ENCODE measurements at regions not wholly inside any gene's neighbourhood (a gene's known extent, or its start where the extent isn't known, plus 50 kb on each side); places are given as distances from the start of the nearest gene placed in this dataset.

DNA sequence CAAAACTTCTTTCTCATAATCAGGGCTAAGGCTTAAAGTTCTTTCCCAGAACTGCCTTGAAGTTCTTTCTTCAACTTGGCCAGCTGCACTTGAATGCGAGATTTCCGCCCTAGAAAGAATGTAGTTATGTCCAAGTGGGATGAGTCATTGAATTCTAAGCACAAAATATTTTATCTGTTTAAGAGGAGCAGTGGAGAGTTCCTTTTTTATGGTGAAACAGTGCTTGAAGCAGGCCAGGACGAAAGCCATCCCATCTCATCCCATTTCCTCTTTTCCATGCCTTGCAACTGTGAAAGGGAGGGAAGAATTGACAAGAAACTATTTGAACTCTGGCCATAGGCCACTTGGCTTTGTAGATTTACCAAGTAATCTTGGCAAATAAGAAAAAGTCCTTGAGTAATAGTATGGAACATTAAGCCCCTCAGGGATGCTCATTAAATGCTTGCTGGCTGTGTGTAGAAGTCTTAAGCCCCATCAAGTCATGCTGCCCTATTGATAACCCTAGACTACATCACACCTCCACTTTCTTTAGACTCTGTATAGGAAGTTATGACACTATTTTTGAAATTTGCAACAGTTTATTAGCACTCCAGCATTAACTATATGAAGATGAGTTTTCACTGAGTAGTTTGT is 174.5 kb downstream of the KCTD12 start:
- peak; percentile 90 for DNase-seq (ENCODE audit: low spot score)

DNA sequence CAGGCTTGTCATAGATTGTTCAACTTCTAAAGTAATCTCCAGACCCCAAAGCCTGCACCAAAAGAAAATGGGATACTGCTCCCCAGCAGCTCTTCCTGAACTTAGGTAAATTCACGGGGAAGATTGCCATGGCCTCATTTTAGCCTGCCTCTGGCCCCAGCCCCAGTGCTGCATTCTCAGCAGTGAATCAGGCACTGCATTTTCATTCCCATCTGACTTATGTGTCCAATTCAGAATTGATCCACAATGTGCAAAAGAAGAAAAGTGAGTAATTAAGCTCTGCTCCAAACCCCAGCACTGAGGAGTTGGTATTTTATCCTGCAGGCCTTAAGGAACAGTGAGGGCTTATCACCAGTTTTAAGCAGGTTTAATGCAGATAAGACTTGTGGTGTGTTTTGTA is 176.4 kb downstream of the KCTD12 start:
- DNase-seq (ENCODE audit: low spot score), result peak; percentile 27

- no peak for DNase-seq (ENCODE audit: low spot score)
These were observed 178.0 kb downstream of the KCTD12 start for GRCh38 chr13:76708138-76708688.

DNA sequence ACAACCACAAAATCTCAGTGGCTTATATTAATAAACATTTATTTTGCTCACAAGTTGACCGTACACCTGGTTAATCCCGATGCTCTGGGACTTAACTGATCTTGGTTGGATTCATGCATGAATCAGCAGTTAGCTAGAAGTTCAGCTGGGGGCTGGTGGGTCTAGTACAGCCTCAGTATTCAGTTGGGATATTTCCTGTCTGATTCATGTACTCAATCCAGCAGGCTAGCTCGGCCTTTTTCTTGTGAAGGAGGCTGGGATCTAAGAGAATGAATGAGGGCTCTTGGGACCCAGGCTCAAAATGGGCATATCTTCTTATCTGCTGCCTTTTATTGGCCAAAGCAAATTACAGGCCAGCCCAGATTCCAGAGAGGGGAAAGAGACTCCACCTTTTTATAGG is 178.8 kb downstream of the KCTD12 start:
- DNase-seq (ENCODE audit: low spot score), result peak; percentile 45

- no peak for DNase-seq (ENCODE audit: low spot score)
These were observed 182.4 kb downstream of the KCTD12 start for GRCh38 chr13:76703621-76704288.

DNA sequence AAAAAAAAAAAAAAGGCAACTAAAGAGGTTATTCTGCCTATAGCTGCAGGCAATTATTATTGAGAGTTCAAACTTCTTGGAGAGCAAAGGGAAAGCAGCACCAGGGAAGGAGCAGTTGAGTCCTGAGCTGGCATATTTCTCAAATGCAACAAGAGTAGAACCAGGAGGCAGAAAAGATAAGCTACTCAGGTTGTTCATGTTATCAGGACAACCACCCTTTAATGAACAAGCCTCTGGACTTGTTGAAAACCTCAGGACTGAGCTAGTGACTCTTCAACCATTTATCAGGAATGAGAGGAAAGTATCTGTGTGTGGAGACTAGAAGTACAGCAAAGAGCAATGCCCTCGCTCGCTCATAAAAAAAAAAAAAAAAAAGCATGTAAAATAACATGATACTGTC is 183.0 kb downstream of the KCTD12 start:
- no peak for DNase-seq (ENCODE audit: low spot score)

- DNase-seq (ENCODE audit: low spot score), result no peak
These were observed 188.9 kb downstream of the KCTD12 start for GRCh38 chr13:76697288-76697687.

DNA sequence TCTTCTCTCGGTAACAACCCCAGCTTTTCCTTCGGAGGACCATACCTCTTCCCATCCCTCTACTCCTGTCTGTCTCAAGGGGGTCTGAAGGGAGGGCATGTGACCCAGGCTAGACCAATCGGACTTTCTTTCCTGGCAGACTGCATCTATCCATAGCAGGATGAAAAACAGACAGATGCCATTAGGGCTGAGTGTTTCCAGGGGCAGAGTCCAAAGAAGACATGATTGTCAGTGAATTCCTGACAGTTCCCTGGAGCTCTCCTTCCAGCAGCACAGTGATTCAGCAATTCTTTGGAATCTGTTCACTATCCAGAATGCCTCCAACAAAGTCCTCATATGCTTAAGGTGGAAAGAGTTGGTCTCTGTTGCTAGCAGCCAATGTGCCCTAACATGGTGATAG is 189.8 kb downstream of the KCTD12 start:
- DNase-seq (ENCODE audit: low spot score), result peak; percentile 49

DNA sequence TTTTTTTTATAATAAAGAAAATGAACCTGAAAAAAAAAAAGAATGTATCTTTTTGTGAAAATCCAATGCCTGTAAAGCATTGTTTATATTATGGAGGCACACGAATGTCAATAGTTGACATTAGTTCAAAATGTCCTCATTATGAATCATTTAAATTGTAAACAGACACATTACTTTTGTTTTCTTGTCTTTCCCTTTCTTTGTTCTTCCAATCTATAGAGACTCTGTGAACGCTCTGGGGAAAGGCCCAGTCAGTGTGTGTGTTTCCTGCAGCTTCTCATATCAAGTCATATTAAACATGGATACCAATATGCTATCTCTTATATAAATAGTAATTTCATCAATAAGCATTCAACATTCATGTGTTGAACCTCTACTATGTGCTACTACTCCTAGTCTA is 193.1 kb downstream of the KCTD12 start:
- no peak for DNase-seq (ENCODE audit: low spot score)

DNA sequence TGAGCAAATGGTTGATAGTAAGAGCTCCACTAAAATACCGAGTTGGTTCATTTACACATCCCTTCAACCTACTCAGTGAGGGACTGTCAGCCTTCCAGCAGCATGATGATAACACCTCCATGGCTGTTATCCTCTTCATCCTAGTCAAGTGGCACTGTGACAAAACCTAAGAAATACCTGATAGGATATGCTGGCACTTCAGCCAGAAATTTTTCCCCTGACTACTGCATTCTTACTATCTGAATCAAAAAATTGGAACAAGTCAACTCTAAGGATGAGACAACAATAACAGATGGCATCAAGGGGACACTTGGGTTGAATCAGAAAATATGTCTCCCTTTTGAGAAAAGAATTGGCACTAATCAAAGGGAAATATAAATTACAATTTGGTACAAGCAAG is 193.9 kb downstream of the KCTD12 start:
- DNase-seq (ENCODE audit: low spot score), result no peak

GRCh38 chr13:76690611-76691010 is 195.6 kb downstream of the KCTD12 start:
- no peak for DNase-seq (ENCODE audit: low spot score)

DNA sequence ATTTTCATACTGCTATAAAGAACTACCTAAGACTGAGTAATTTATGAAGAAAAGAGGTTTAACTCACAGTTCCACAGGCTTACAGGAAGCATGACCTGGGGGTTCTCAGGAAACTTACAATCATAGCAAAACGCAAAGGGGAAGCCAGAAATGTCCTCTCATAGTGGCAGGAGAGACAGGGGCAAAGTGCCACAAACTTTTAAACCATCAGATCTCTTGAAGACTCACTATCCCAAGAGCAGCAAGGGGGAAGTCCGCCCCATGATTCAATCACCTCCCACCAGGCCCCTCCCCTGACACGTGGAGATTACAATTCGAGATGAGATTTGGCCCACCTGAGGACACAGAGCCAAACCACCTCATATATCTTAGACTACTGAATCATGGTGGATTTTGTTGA is 198.7 kb downstream of the KCTD12 start:
- DNase-seq (ENCODE audit: low spot score), result no peak

DNA sequence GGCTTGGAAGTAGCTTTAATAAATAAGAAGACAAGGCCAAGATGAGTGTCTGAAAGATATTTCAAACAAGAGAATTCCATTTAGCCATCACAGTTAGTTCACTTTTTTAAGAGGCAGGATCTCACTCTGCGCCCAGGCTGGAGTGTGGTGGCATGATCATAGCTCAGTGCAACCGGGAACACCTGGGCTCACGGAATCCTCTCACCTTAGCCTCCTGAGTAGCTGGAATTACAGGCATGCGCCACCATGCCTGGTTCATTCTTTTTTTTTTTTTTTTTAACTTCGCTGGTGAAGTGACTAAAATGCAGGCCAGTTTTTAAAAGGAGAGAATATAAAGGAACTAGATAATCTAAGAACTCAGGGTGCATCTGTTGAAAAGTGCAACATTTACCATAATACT is 200.3 kb downstream of the KCTD12 start:
- no peak for DNase-seq (ENCODE audit: low spot score)

DNA sequence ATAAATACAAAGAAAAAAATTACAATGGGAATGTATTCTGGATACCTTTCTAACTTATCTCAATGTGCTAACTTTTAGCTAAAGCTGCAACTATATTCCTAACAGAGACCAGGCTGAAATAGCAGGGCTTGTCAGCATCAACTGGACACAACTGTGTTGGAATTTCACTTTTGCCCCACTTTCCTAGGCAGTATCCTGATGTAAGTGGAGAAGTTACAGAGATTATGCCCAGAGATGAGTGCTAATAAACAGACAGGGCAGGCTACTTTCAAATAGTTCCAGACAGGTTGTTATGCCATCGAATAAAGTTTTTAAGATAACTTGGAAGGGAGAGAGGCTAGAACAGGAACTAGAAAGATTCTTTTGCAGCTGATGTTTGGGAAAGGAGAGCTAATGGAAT is 201.9 kb downstream of the KCTD12 start:
- no peak for DNase-seq (ENCODE audit: low spot score)

DNA sequence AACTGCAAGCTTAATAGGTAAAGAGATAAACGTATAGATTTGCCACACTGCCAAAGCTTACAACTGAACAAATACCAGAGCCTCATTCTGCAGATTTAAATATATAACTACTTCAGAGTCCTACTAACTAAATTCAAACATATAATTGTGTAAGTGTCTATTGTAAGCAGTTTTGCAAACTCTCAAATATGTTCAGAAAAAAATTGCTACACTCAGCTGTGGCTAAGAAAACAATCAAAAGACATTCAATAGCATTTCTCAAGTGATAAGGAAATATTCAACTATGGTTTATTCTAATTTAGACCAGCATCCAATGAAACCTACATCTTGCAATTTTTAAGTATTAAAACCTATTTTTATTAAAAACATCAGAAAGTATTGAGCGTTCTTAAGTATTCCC is 202.4 kb downstream of the KCTD12 start:
- no peak for DNase-seq (ENCODE audit: low spot score)

DNA sequence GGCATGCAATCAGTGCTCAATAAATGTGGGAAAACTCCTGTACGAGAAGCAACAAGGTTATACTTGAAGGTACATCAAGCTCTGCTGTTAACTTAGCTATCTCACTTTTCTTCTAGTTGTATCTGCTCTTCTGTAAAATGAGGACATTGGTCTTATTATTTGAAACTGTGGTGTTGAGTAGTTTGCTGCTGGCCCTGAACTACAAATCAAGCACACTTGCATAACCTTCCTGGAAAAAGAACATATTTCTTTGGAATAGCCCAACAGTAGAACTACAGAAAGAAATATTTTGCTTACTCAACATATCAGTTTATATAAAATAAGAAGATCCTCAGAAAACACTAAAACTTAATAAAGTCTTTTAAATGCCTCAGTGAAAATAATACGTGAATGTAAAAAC is 203.0 kb downstream of the KCTD12 start:
- no peak for DNase-seq (ENCODE audit: low spot score)

DNA sequence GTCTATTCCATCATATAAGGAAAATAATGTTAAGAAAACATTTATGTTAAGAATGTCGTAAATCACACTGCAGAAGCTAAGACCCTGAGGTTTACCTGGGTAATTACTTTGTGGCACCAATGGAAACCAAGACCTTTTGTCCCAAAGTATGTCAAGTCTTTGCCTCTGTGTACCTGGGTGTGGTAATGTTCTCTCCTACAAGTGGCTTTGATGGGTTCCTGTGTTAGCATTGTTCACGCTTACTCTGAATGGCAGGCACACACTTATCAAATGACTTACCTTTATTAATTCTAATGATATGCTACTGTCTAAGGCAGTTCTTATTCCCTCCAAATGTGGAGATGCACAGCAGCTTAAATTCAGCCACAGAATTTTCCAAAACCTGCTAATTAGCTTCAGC is 206.1 kb downstream of the KCTD12 start:
- DNase-seq (ENCODE audit: low spot score), result no peak

GRCh38 chr13:76677043-76677442 is 209.2 kb downstream of the KCTD12 start:
- DNase-seq (ENCODE audit: low spot score), result peak; percentile 12

DNA sequence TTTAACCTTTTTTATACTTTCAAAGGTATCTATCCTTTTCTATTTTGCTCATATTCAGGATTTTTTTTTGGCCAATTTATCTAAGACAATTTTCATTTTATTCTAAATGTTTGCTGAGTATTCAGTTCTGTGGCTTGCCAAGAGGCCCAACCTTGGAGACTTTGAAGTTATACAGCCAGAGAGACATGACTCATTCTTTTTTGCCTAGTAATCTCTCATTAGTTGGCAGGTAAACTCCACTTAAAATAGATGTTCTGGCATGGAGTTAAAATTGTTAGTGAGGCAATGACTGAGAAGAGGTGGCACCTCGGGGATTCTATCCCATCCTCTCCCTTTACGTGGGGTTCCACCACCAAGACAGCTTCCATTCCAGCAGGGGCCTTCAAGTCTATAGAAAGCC is 213.8 kb downstream of the KCTD12 start:
- peak; percentile 10 for DNase-seq (ENCODE audit: low spot score)

- no peak for DNase-seq (ENCODE audit: low spot score)
These were observed 217.5 kb downstream of the KCTD12 start for GRCh38 chr13:76668716-76669115.

DNA sequence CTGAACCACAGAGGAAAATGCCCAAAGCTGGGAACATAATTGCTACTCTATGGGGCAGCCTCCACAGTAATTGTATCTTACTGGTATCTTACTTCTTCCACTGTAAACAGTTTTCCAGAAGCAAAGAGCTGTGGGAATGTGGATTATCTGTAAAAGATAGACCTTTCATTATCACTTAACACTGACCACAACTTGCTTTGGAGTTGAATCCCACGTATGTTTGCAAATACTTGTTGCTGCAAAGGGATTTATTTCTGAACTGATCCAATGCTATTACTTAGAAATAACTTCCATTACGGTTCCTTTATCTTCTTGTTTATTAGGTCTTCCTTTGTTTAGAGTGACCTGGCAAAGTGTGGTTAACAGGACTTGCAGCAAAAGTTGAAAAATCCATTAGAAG is 218.1 kb downstream of the KCTD12 start:
- DNase-seq (ENCODE audit: low spot score), result no peak

DNA sequence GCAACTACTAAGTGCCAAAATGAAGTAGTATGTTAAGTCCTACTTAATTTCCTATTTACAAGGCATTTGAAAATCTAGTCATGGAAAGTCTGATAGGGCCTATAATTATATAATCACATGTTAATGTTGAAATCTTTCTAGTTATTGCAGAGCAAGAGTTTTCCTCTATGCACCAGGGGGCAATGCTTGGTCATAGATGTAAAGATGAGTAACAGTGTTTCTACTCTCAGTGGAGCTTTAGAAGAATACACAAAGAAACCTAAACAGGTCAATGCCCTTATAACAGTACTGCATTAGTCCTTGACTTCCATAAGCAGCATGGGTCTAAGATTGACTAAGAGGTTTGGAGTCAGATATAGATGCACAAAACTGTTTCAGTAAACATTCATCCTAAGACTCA is 218.7 kb downstream of the KCTD12 start:
- DNase-seq (ENCODE audit: low spot score), result peak; percentile 75

DNA sequence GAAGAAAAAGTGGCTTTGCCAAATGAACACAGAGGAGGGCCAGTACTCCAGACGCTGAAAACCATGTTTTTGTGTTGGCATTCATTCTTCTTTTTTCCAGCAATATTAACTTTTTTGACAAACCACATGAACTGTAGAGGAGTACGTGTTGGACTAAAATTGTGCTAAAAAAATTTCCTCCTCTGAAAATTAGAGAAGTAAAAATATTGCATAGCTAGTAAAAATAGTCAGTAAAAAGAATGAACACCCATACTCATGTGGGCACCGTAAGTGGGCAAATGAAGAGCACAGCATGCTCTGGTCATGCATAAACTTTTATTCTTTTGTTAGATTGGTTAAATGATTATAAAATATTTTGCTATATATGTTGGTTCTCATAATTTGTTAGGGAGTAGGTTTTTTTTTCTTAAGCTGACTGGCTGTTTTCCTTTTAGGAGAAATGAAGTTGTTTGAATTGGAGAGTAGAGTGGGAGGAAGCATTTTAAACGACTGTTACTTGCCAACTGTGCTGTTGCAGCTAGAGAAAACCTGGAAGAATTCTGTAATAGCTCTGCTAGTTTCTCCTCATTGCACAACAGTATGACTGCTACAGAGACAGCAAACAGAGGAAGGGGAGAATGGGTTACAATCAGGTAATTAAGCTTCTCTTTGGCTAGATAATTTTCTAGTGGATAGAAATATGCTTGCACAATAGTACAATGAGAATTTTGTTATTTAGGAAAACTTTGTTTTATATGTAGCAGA is 222.4 kb downstream of the KCTD12 start:
- peak; percentile 7 for DNase-seq (ENCODE audit: low spot score)

Data from AG08395 (cell line).